CD14-positive monocyte (primary cell): ENCODE measurements at regions not wholly inside any gene's neighbourhood (a gene's known extent, or its start where the extent isn't known, plus 50 kb on each side); places are given as distances from the start of the nearest gene placed in this dataset.

Experiments
- DNase-seq, 3 donors: peaks; one replicate each; pipeline ENCODE4 v3.0.0-alpha.2; 2011 to 2022
- H2AFZ ChIP-seq: 2 replicates; pipeline ENCODE4 v1.6.0; 2012; ENCODE audit warnings: mild to moderate bottlenecking, low read depth, low read length, inconsistent platforms; ENCODE audit not compliant: insufficient read depth, poor library complexity, severe bottlenecking
- H3K27ac ChIP-seq, 2 donors: 1 replicate in 1 of 2; 2 replicates in 1 of 2; pipeline ENCODE4 v1.5.1; 2012 to 2013; ENCODE audit warnings: low read length in 2 of 2, control low read depth in 1 of 2, inconsistent platforms in 1 of 2, low read depth in 1 of 2, mild to moderate bottlenecking in 1 of 2
- H3K27me3 ChIP-seq, 2 donors: one replicate each; pipeline versions ENCODE4 v1.6.0 to v1.6.1; 2011 to 2013; ENCODE audit warnings: low read length in 2 of 2; ENCODE audit not compliant: control insufficient read depth in 2 of 2, insufficient read depth in 2 of 2
- H3K36me3 ChIP-seq, 2 donors: replicated peaks in 1 of 2; 1 replicate in 1 of 2; 2 replicates in 1 of 2; pipeline versions ENCODE4 v1.5.1 to v1.6.1; 2012 to 2013; ENCODE audit warnings: low read length in 2 of 2, control low read depth in 1 of 2, inconsistent platforms in 1 of 2, mild to moderate bottlenecking in 1 of 2; ENCODE audit not compliant: insufficient read depth in 2 of 2, control insufficient read depth in 1 of 2
- H3K4me1 ChIP-seq, 2 donors: 1 replicate in 1 of 2; 2 replicates in 1 of 2; pipeline versions ENCODE4 v1.5.1 to v1.6.1; 2012 to 2013; ENCODE audit warnings: low read length in 2 of 2, control low read depth in 1 of 2, inconsistent platforms in 1 of 2, mild to moderate bottlenecking in 1 of 2, moderate library complexity in 1 of 2; ENCODE audit not compliant: insufficient read depth in 2 of 2, control insufficient read depth in 1 of 2
- H3K4me2 ChIP-seq: replicated peaks from 2 replicates; pipeline ENCODE3; 2012; ENCODE audit warnings: low read length, moderate library complexity, mild to moderate bottlenecking; ENCODE audit not compliant: poor library complexity, severe bottlenecking; ENCODE audit errors: extremely low read depth
- H3K4me3 ChIP-seq, 3 experiments: fragments of 200-600 bp in 1 of 3; sonication (generic) in 1 of 3; replicated peaks in 1 of 3; 1 replicate in 2 of 3; 2 replicates in 1 of 3; pipeline ENCODE4 v1.5.1; 2011 to 2013; ENCODE audit warnings: low read length in 3 of 3, mild to moderate bottlenecking in 3 of 3, control low read depth in 2 of 3, low read depth in 2 of 3, inconsistent platforms in 1 of 3, moderate library complexity in 1 of 3
- H3K79me2 ChIP-seq: 2 replicates; pipeline ENCODE4 v1.6.0; 2012; ENCODE audit warnings: mild to moderate bottlenecking, control low read depth, inconsistent platforms, low read length, moderate library complexity; ENCODE audit not compliant: insufficient read depth
- H3K9ac ChIP-seq: 2 replicates; pipeline ENCODE4 v1.6.0; 2017; ENCODE audit warnings: low read length, mild to moderate bottlenecking; ENCODE audit not compliant: insufficient read depth, poor library complexity, severe bottlenecking
- H3K9me3 ChIP-seq, 2 donors: replicated peaks in 1 of 2; 1 replicate in 1 of 2; 2 replicates in 1 of 2; pipeline versions ENCODE4 v1.5.1 to v1.6.1; 2012 to 2013; ENCODE audit warnings: low read length in 2 of 2, control low read depth in 1 of 2; ENCODE audit not compliant: control insufficient read depth in 1 of 2, insufficient read depth in 1 of 2
- H4K20me1 ChIP-seq: 2 replicates; pipeline ENCODE4 v1.6.0; 2012; ENCODE audit warnings: mild to moderate bottlenecking, low read length, control low read depth, moderate library complexity; ENCODE audit not compliant: insufficient read depth
- H3K27ac Mint-ChIP-seq, 7 donors: one replicate each; pipeline ENCODE4 v1.8.0; 2020; ENCODE audit warnings: mild to moderate bottlenecking in 7 of 7, mixed read lengths in 7 of 7, moderate library complexity in 6 of 7, inconsistent platforms in 2 of 7
- H3K27me3 Mint-ChIP-seq, 3 donors: one replicate each; pipeline ENCODE4 v1.8.0; 2021 to 2022; ENCODE audit warnings: low read depth in 3 of 3, mild to moderate bottlenecking in 3 of 3, mixed read lengths in 3 of 3, moderate library complexity in 3 of 3, inconsistent platforms in 1 of 3
- H3K36me3 Mint-ChIP-seq, 2 donors: one replicate each; pipeline ENCODE4 v1.8.0; 2020; ENCODE audit warnings: mixed read lengths in 2 of 2, inconsistent platforms in 1 of 2, mild to moderate bottlenecking in 1 of 2
- H3K4me1 Mint-ChIP-seq: one replicate; pipeline ENCODE4 v1.8.0; 2020; ENCODE audit warnings: mild to moderate bottlenecking, mixed read lengths
- H3K4me3 Mint-ChIP-seq, 2 donors: one replicate each; pipeline ENCODE4 v1.8.0; 2020; ENCODE audit warnings: mild to moderate bottlenecking in 2 of 2, mixed read lengths in 2 of 2, moderate library complexity in 1 of 2
- H3K9me3 Mint-ChIP-seq, 7 donors: one replicate each; pipeline ENCODE4 v1.8.0; 2020 to 2022; ENCODE audit warnings: mixed read lengths in 7 of 7, mild to moderate bottlenecking in 6 of 7, moderate library complexity in 6 of 7, inconsistent platforms in 2 of 7
- CTCF ChIP-seq: fragments of 200-600 bp; IDR thresholded peaks from one replicate; pipeline ENCODE4 v1.8.0; 2022; ENCODE audit warnings: antibody characterized with exemption, mild to moderate bottlenecking
- WGBS: methylation state at CpG from one replicate; pipeline ENCODE4 v1.1.5; 2013; ENCODE audit warnings: missing lambda C conversion rate; ENCODE audit not compliant: insufficient coverage; 5-methylcytosine and 5-hydroxymethylcytosine counted together
- intact Hi-C, 2 donors: fragments of 100-400 bp; cut with micrococcal nuclease; formaldehyde crosslinking; loops; one replicate each; pipeline versions ENCODE4 v1.15.0 to v1.15.1; 2023

- Histone ChIP-seq H3K36me3 (no peaks in the 10 kb centered on the region), H3K79me2 (no peaks in the 10 kb centered on the region), H3K27me3 (no peaks in the 10 kb centered on the region), H3K4me2 (no peak overlapping the region), H2AFZ (no peak overlapping the region), H3K9me3 (no peaks in the 10 kb centered on the region), H4K20me1 (no peaks in the 10 kb centered on the region), H3K4me1 (no peaks in the 10 kb centered on the region), H3K4me3 (no peak overlapping the region), H3K9ac (no peak overlapping the region), H3K27ac (no peak overlapping the region)
- Mint-ChIP-seq H3K27me3 (peaks cover 0 to 2% (median 1%) of the 10 kb centered on the region in 3 donors), H3K36me3 (no peaks in the 10 kb centered on the region), H3K9me3 (peaks cover 0 to 19% (median 7%) of the 10 kb centered on the region in 7 donors), H3K4me3 (no peak overlapping the region), H3K27ac (no peak overlapping the region), H3K4me1 (peaks cover 2% of the 10 kb centered on the region)
- no peak for TF ChIP-seq CTCF
- no peak for DNase-seq
- 100% methylated on average over 1 of the region's 2 CpGs for WGBS
- intact Hi-C loops = no loop called here
Measured at GRCh38 chr3:23029001-23029400, 174.1 kb upstream of the UBE2E2 start.

- no peak overlapping the region for H3K9ac ChIP-seq
- peaks cover 0 to 12% (median 4%) of the 10 kb centered on the region in 7 donors for H3K9me3 Mint-ChIP-seq
- no peak for TF ChIP-seq CTCF
- H3K36me3 Mint-ChIP-seq = no peaks in the 10 kb centered on the region
- H3K27me3 Mint-ChIP-seq = peaks cover 0 to 2% (median 0%) of the 10 kb centered on the region in 3 donors
- H3K27ac Mint-ChIP-seq = no peak overlapping the region
- peaks cover 1% of the 10 kb centered on the region for H3K4me1 Mint-ChIP-seq
- H3K4me2 ChIP-seq = no peak overlapping the region
- no peak for DNase-seq
- no peak overlapping the region for H3K27ac ChIP-seq
- H3K36me3 ChIP-seq = no peaks in the 10 kb centered on the region
- H3K79me2 ChIP-seq = no peaks in the 10 kb centered on the region
- H3K4me3 ChIP-seq = no peak overlapping the region
- no peak overlapping the region for H3K4me3 Mint-ChIP-seq
- no peaks in the 10 kb centered on the region for H3K27me3 ChIP-seq
- no peaks in the 10 kb centered on the region for H3K4me1 ChIP-seq
- H3K9me3 ChIP-seq = peaks cover 0 to 5% of the 10 kb centered on the region in 2 donors
- no peaks in the 10 kb centered on the region for H4K20me1 ChIP-seq
- H2AFZ ChIP-seq = no peak overlapping the region
- WGBS = 88% methylated on average over 4 of the region's 9 CpGs
- intact Hi-C loops = no loop called here
Measured at GRCh38 chr3:23035927-23036640, 167.0 kb upstream of the UBE2E2 start.
